ENCODE measurements at regions not wholly inside any gene's neighbourhood (a gene's known extent, or its start where the extent isn't known, plus 50 kb on each side); places are given as distances from the start of the nearest gene placed in this dataset.
"Not testable (repeated sequence)": the region's sequence is repeated elsewhere in the genome, so short reads cannot be mapped to it uniquely, and the experiment has no call there.

DNA sequence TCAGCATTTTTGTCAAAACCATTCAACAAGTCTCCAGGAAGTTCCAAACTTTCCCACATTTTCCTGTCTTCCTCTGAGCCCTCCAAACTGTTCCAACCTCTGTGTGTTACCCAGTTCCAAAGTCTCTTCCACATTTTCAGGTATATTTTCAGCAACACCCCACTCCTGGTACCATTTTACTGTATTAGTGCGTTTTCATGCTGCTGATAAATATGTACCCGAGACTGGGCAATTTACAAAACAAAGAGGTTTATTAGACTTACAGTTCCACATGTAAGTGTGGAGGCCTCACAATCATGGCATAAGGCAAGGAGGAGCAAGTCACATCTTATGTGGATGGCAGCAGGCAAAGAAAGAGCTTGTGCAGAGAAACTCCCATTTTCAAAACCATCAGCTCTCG is 315.9 kb upstream of the ESRRG start:
- not testable (repeated sequence) for DNase-seq

DNA sequence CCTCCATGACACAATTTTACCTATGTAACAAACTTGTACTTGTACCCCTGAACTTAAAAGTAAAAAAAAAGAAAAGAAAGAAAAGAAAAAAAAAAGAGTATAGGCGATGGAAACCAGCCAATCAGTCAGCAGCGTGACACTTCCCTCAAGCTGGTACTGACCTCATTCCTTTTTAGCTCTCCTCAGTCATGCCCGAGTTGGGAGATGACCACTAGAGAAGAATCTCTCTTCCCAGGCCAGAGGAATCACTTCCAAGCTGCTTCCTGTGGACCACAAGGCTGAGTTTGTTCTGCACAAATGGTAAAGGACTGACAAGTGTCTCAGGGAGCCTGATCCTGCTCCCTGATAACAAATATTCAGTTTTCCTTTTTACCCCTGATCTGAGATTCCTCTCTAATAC is 313.5 kb upstream of the ESRRG start:
- DNase-seq, result no peak

DNA sequence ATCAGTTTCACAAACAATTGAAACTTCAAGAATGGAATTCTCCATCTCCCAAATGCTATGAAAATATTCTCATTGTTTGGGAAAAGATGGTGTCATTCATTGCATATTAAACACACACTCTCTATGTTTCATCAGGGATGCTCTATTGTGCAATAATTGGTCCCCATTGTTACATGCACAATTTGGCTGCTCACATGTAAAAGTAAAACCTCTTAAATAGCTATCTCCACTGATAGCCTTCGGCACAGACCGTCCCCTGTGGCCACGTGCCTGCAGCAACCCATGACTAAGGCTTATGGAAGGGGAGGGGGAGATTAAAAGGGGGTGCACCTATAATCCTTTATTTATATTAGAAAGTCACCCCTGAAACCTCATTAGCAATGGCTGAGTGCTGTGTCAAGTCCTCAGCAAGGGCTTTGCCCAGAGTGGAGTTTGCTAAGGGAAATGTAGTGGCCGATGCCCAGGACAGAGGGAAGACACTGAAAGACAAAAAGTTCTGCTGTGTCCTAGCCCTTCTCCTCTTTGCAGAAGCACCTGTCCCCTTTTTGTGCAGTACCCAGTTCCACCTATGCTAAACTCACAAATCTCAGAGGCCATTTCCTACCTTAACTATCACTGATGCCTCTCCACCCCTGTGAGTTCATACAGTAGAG is 309.6 kb upstream of the ESRRG start:
- DNase-seq, result no peak

DNA sequence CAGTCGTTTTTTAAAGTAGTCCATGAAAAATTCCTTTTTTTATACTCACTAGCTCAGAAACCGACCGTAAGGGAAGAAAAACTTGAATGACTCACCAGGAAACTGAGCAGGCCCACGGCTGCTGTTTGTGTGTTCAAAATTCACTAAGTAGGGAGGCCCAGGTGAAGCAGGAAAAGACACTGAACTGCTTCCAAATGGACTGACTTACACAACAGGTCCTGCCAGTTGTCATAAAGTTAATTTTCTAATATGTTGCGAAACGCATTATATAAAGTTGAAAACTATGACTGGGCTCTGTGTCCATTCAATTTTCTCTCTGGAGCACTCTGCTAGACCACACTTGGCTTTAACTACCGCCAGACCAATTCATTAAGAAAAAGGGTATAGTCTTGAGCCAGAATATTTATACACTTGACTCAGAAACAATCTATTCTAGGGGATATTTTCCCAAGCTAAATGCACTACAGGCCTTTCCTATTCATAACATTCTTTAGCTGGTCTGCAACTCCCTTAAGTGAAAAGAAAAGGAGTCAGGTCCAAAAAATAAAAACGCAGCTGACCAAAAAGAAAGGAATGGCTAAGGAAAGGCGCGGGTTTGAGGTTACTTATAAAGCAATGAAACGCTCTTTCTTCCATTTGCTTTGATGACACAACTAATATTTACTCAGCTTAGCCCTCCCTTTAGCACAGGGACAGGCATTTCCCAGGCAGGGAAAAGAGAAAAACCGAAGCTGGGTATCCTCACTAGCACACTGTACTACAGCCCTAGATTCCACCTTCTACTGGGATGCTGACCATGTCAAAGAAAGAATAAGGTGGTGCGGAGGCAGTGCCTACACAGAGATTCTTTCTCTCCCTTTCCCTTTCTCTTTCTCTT is 306.3 kb upstream of the ESRRG start:
- no peak for DNase-seq

DNA sequence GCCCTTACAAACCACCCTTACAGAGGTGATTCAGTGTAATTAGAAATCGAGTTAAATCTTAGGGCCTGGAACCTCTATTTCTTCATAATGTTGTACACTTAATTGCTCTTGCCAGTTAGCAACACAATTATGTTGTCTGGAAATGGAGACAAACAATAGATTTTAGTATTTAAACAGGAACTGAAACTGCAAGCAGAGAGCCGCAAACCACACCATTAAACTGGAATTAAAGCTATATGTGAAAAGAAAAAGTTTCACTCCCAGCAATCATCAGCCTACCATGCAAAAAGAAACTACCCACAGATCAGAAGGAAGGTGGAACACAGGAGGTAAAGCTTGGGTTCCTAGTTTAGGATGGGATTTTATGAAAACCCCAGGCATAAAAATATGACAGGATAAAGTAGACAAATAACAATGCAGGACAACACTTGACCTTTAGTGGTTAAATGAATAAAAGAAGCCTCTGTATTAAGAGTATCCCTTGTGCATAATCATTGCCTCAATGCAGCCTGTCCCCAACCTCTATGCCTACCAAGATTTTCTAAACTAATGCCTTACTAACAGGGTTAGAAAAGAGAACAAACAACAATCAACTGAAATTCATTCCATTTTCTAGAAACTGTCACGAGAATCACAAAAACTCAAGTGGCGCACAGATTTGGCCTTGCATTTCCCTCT is 304.3 kb upstream of the ESRRG start:
- no peak for DNase-seq

DNA sequence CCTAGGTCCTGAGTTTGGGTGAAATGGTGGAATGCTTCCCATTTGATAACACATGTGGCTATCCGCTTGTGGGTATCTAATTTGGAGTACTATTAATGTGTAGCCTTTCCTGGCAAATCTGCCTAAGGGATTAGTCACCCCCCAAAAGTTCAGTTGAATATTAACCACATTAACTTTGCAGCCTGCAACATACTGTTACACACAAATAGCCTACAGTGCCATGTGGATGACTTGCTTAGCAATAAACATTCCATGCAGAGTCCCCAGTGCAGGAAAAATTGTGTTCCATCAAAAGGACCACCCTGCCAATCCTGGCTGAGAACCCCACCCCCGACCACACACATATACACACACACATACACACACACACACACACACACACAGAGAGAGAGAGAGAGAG is 303.3 kb upstream of the ESRRG start:
- DNase-seq, result no peak

DNA sequence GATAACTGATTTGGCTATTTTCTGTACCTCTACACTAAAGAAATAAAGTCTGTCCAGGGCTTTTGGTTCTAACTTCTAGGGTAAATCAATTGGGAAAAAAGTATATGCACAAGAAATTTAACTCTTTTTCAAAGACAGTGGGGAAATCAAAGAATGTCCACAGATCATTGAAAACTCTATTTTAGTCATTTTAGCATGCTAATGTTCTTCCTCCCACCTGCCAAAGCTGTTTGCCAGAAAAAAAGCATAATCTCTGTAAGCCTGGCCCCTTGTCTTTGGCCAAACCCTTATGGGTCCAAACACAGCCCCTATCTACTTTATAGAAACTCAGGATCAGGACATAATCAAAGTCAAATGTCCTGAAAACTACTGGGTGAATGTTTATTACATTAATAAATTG is 302.2 kb upstream of the ESRRG start:
- DNase-seq, result no peak

DNA sequence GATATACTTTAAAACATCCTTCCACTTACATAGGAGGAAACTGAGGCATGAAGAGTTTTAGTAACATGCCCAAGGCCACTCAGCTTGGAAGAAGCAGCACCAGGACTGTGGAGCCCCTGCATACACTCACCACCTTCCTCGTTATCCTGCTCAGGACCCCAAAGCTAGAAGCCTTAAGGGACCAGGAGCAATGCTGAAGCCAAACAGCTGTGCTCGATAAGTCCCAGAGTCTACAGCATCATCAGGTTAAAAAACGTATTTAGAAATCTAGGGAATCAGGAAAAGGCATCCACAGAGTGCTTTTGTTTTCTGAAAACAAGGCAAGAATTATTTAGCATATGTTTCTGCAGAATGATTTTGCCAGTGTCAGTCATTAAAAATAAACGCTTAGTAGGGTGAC is 301.7 kb upstream of the ESRRG start:
- no peak for DNase-seq

DNA sequence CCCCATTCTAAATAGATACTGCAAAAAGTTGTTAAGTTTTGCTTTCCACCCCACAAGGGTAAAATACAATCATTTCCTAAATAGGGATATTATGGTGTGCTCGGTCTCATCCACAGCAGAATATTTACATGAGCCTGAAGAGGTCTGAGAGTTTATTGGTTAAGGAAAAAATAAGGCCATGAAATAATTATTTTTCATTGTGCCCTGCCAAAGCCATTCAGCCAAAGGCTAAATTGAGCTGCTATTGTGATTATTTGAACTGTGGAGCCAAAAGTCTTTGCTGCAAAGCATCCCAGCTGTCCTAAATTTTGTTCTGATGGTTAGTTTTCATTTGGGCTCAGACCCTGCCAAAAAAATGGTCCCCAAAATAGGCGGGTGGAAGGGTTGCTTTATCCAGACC is 298.7 kb upstream of the ESRRG start:
- no peak for DNase-seq

DNA sequence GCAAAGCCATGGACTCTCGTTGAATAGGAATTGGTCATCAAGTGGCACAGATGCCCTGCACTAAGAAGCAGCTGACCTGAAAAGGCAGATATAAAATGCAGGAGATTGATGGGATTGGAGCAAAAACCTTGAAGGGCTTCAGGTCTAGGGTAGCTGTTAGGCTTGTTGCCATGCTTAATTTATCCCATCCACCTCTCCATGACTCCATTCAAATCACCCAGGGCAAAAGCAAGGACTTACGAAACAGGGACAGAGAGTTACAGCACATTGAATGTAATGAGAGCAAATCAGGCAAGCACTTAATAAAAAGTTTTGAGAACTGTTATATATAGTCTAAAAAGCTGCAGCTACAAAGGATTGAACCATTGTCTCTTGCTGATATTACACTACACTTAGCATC is 298.2 kb upstream of the ESRRG start:
- no peak for DNase-seq

DNA sequence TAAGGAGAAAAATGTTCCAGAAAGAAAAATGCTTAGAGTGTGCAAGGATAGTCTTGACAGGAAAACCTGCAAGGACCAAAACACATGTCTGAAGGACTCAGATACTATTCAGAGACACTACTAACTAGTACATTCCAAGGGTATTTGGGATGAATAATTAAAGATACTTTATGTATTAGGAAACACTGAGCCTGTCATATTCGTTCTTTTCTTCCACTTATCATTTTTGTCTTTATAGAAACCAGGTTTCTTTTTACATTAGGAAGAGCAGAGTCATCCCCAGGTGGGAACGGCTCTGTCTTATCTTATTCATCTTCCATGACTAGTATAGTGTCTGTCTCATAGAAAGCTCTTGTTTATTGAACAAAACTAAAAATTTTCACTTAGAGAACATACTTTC is 296.2 kb upstream of the ESRRG start:
- no peak for DNase-seq

DNA sequence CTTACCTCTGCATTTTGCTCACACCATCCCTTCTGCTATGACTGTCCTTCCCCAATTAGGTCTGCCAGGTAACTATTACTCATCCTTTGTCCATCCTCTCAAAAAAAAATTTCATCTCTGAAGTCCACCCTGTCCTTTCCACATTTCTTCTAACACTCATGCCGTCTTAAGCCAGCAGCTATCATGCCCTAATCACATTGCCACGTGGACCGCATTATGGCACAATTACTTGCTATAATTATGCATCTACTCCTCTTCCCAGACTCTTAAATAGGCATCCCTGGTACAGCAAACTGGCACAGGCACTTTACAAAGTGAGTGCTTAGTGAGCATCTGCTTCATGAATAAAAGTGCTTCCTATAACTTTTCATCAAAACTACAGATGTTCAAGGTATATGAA is 295.4 kb upstream of the ESRRG start:
- DNase-seq, result no peak

DNA sequence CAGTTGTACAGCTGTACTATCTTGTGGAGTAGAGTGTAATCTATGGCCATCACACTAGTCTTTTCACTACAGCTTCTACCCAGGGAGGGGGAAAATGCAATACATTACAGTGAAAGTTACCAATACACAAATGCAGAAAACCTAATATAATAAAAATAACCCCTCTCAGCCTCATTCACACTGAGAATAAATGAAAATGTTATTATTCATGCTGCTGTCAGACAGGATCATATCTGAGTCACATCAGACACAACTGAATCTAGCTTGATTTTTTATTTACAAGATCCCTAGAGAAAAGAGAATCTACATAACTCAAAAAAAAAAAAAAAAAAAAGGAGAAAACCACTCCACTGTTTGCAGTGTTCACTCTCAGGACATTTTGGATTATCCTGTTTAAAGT is 293.9 kb upstream of the ESRRG start:
- no peak for DNase-seq

DNA sequence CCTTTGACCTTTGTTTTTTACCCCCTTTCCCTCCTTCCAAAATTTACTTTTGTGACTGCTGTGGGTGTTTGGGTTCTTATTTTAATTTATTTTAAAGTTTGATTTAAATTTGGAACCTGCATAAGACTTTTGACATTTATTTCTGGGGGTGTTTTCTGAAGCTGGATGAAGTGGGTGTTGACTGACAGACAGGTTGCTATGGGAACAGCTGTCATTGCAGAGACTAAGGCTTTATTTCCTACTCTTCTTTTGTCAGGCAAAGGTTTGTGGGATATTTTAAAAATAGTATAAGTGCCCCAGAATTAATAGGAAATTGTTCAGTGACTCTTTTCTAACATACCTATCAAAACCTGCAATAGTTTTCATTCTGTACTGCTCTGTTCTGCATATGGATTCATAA is 290.8 kb upstream of the ESRRG start:
- no peak for DNase-seq

DNA sequence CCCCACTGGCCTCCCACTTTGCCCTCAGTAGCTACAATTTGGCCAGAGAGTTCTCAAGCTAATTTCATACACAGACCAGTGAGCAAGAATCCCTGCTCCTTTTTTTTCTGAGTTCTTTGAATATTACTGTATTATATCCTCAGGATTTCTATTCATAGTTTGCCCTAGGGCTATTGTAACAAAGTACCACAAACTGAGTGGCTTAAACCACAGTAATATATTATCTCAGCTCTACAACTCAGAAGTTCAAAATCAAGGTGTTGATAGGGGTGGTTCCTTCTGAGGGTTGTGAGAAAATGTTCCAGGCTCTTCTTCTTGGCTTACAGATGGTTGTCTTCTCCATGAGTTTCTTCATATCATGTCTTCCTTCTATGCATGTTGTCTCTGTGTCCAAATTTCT is 289.4 kb upstream of the ESRRG start:
- no peak for DNase-seq

DNA sequence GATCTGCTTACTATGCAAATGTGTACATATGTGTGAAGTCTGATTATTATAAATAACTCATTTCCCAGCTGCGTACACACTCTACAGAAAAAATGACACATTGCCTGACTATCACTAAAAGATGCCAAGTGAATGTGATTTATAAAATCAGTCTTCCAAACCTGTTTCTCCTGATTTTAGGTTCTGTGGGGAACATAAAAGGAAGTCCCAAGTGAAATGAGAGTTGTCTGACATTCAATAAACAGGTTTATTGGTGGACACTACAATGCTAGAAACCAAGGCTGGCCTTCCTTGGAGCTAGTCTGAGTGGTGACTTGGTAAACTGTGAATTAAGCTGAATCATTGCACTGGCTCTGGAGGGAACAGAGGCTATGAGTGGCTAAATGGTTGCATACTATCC is 287.9 kb upstream of the ESRRG start:
- no peak for DNase-seq

DNA sequence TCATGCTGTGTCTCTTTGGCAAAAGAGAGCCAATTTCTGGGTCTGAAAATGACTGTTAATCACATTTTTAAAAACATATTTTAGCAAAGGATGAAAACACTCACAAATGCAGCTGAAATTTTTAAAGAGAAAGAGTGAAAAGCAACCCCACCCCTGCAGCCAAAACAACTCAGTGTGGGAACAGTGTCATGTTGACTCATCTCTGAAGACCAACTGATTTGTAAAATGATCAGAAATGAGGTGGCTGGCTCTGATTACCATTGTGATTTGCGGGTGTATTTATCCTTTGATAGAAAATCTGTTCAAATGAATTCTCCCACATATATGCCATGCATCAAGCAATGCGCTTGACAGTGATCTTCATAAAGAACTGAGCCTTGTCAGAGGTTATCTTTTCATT is 287.0 kb upstream of the ESRRG start:
- DNase-seq, result no peak

DNA sequence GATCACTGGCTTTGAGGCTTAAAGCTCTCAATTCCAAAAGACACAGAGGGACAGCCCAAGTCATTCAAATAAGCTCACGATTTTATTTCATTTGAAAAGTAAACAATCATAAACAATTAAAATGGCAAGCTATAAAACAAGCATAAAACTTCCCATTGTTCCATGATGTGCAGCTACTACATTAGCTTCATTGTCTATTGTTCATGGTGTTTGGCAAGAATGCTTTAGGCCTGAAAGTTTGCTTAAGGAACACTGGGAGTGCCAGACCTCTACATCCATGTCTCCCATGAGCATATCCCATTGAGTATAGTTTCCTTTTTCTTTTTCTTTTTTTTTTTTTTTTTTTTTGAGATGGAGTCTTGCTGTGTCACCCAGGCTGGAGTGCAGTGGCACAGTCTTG is 286.1 kb upstream of the ESRRG start:
- no peak for DNase-seq

DNA sequence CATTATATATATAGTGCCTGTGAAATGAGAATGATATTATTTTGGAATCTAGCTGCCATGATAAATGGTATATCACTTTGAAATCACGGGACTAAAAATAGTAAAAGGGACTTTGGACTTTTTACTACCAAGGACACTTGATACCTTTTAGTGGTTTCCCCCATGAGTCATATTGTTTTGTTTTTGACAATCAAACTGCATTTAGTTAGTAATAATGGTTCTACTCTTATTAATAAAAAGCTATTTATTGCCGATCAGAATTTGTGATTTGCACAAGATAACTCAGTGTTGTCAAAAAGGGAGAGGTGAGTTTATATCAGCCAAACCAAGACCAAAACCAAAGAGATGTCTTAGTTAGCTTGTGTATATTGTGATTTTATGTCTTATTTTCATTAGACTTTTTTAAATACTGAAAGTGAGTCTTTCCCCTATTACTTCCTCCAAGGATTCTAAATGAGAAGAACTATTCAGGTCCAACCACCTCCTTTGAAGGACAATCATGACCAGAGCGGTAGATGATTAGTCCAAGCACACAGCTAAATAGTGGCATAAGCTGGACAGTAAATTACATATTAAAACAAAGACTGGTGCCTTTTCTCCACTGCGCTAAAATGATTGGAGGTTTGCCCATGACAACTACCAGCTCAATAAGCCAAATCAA is 281.7 kb upstream of the ESRRG start:
- DNase-seq, result no peak

DNA sequence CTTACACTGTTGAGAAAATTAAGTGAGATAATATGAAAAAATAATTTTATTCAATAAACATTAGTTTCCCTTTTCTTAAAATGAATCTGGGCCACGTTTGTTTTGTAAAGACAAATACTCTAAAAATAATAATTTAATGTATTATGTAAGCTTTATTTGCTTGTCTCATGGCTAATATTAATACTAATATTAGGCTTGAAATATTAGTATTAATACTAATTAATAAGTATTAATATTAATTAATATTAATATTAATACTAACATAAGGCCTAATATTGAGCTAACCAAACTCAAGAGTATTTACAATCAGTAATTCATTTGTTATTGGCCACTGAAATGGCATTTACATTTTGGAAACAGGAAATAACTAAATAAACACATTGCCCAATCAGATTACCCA is 280.1 kb upstream of the ESRRG start:
- no peak for DNase-seq

DNA sequence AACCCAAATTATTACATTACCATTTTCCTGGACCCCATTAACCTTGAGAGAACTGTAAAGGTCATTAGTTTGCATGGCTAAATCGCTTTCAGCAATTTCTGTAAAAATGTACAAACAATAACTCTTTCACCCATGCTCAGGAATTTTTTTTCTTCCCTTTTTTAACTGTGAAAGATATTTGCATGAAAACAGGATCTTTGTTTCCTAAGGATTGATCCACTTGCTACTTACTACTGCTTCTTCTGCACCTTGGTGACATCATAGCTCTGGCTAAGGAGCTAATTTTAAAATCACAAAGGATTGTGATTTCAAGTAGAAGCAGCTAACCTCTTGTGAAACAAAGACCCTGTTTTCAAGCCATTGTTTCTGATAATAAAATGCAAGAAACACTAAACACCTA is 274.6 kb upstream of the ESRRG start:
- no peak for DNase-seq

DNA sequence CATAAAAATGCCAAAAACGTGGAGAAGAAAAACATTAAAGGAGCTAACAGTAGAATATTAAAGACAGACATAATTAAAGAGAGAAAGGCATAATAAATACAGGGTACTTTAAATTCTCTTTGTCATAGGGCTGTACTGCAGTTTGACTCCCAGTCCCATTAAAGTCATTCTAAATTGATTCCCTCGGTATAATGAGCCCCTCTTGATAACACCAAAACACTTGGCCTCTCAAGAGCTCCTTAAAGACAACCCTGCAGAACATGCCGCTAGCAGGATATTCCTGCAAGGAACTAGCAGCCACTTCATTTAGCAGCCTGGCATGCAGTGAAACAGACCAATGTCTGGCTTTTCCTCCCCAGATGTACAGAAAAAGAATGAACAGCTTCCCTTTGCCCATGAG is 273.8 kb upstream of the ESRRG start:
- no peak for DNase-seq

DNA sequence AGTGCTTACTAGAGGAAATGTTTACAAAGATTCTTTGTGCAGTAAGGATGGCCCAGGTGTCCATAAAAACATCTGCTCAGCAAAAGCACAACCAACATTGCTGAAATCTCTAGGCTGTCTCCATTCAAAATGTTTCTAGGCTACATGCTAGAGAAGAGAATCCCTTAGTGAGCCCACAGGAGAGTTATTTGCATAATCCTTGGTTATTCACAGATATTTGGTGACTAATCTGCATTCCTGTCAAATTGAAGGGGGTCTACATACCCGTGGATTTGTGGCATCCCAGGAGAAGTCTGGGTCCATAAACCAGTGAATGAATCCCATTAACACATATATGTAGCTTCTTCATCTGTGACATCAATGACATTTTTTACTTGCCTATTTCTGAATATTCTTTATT is 261.3 kb upstream of the ESRRG start:
- no peak for DNase-seq
